ENCODE measurements at regions not wholly inside any gene's neighbourhood (a gene's known extent, or its start where the extent isn't known, plus 50 kb on each side); places are given as distances from the start of the nearest gene placed in this dataset.

DNA sequence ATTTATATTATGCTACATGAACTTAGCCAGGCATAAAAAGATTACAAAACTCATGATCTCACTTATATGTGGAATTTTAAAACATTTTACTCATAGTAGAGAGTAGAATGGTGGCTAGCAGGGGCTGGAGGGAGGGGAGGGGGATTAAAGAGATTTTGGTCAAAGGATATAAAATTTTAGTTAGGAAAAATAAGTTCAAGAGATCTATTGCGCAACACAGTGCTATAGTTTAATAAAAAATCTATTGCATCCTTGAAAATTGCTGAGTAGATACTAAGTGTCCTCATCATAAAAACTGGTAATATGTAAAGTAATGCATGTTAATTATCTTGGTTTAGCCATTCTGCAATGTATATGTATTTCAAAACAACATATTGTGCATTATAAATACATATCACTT lies 635.6 kb upstream of the NEGR1 start:
- no peak for DNase-seq

DNA sequence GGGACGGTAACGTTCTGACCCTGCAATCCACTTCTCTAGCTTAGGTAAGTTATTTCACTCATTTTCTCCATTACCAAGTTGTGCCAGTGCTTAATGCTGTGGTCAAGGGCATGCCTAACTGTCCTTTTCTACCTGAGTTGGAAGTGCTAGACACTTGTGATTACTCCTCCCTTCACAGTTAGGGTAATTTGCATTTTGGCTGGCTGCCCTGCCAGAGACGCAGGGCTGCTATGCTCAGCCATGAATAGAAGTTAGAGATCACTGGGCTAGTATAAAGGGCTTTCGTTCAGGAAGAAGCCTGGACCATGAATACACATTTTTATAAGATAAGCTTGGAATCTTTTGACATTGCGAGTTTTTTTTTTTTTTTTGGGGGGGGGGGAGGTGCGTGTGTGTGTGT lies 633.2 kb upstream of the NEGR1 start:
- no peak for DNase-seq

DNA sequence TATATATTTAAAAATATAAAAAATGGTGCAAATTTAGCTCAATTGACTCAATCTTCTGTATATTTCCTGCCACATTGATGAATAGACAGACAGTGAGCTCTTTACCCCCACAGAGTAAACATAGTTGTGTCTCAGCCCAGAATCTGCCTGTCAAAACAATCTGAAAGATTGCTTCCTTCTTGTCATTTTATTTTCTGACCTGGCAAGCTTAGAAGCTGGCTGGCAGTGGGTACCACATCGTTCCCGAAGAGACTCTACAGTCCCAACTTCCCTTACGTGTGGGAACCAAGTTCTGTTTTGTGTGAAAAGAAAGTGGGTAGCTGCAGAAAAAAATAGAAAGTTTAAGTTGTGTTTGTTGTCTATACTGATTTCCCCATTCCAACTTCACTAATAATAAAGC lies 629.3 kb upstream of the NEGR1 start:
- no peak for DNase-seq

DNA sequence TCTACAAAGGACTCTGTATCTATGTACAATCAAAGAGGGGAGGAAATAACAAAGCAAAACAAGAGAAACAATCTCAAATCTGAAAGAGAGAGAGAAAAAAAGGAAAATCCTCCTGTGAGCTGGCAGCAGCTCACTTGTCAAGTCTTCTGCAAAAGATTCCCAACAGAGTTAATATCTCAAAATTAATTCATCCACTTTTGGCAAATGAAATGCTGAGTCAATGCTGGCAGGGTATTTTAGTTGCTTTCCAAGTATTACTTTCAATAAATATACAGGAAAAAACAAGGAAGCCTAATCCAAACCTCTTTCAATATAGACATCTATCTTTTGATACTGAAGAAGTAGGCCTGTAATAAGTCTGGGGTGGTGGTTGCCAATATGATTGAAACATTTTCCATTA lies 613.9 kb upstream of the NEGR1 start:
- DNase-seq: no peak

DNA sequence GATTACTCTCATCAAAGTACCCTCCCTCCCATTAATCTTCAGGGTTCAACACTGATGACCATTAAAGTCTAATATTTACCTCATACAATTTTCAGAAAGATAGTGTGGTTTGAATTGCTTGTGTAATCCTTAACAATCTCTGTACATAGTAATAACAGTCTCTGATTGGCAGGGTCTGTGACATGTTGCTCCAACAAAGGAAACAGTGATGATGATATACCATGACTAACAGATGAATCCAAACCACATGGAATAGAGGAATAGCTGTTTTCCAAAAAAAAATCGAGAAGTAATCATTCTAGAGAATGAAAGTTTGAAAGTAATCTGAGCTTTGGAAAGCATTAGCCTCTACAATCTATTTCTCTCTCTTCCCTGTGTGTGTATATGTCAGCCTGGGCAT lies 610.1 kb upstream of the NEGR1 start:
- DNase-seq: no peak

DNA sequence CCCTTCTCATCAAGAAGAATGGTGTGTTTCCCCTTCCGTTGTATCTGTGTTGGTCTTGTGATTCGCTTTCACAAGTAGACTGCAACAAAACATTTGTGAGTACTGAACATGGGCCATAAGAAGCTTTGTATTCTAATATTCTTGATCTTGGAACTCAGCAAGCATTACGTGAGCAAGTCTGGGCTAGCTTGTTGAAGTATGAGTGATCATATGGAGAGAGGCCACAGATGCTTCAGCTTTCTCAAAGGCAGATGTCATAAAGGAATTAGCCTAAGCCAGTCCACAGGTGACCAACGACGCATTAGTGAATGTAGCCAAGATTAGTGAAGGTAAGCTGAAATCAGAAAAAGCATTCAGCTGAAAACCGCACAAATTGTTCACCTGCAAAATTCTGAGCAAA lies 609.6 kb upstream of the NEGR1 start:
- no peak for DNase-seq

DNA sequence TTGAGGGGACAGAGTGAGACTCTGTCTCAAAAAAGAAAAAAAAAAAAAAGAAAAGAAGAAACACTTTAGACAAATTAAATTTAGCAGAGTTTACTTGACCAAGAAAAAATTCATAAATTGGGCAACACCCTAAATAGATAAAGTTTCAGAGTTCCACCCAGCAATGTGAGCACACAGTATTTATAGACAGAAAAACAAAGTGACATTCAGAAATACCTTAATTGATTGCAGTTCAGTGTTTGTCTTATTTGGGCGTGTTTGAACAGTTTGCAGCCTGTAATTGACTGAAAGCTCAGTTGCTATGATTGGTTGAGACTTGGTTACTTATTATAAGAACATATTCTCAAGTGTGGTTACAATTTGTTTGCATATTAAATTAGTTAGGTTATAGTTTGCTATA lies 603.5 kb upstream of the NEGR1 start:
- DNase-seq: no peak

DNA sequence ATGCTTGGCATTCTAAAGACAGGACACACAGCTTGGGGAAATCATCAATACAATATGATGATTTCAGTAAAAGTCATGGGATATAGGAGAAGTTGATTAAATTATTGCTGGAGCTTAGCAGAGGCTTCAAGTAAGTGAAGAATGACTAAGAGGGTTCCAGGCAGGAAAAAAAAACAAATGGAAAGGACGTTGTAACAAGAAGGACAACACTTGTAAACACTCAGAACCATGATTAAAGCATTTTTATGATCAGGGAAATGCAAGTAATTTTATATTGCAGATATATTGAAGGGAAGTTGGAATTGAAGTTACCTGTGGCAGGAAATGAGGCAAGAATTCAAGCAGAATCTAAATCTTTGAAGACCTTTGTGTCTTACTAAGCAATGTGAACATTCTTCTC lies 602.7 kb upstream of the NEGR1 start:
- DNase-seq: no peak

DNA sequence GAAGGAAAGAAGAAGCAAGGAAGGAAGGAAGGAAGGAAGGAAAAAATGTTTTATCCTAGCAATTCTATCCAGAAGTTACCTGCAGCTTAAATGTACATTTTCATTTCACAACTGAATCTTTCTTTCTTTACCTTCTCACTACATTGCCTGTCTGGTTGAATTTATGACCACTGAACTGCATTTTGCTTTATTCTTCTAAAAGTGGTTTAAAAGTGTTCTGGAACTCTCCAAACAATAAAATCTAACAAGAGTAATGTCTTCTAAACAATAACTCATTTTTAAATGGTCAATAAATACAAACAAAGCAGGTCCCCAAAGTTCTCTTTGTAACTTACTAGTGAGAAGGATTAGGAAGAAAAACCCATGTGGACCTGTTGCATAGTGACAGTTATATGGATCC lies 587.5 kb upstream of the NEGR1 start:
- no peak for DNase-seq

DNA sequence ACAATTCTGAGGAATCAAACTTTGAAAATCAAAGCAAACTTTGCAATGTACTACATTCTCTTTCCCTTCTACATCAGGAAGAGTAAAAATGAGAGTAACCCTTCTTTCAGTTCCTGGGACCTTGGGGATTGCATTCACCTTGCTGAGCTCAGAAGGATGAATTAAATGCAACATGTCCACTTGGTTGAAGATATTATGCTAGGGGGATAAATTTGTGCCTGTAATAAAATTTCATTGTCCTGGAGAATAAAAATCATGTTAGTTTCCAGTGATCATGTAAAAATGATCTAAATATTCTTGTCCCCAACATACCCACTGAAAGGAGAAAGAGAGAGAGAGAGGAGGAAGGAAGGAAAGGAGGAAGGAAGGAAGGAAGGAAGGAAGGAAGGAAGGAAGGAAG lies 587.1 kb upstream of the NEGR1 start:
- no peak for DNase-seq

DNA sequence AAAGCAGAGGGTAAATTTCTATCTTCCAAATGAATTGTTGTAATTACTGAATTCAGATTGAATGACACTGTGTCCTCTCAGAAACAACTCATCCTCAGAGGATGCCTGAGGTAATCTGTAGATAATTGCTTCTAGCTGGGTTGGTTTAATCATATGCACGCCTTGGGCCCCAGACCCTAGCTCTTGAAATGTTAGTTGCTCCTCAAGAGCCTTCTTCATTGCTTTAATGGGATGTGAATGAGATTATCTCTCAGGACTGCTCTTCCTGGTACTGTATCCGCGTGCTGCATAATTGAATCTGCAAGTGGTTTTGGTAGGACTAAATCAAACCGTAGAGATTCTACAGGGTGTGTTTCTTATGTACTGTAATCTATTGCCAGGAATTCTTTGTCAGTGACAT lies 569.3 kb upstream of the NEGR1 start:
- no peak for DNase-seq

DNA sequence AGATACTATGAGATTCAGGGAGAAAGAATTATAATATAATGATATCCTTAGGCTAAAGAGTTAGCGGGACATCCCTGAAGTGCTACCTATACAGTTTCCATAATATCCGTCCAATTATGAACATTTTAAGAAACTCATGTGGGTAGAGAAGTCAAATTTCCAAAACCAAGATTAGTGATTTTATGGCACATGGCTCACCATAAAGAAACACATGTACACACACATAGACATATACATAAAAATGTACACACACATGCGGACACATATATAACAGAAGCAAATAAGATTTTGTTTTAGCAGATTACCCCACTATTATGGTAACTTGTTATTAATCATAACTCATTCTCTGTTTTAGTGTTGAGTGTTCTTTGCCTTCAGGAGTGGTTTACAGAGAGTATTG lies 566.7 kb upstream of the NEGR1 start:
- DNase-seq: no peak

DNA sequence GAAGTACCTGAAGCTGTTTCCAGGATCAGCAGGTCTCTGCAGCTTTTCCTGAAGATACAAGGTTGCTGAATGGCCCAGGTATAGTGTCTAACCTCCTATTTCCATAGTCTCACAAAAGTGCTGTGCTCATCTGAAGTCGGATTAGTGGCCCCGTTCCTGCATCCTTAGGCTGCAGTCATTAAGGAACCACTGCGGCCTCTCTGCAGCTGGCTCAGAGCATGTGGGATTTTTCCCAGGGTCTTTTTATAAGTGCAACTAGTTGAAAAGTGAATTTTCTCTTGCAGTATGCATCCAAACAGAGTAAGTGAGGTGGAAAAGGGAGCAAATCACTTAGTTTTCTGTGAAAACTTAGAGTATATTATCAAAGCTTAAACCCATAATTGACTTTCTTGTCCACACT lies 565.3 kb upstream of the NEGR1 start:
- DNase-seq: no peak

DNA sequence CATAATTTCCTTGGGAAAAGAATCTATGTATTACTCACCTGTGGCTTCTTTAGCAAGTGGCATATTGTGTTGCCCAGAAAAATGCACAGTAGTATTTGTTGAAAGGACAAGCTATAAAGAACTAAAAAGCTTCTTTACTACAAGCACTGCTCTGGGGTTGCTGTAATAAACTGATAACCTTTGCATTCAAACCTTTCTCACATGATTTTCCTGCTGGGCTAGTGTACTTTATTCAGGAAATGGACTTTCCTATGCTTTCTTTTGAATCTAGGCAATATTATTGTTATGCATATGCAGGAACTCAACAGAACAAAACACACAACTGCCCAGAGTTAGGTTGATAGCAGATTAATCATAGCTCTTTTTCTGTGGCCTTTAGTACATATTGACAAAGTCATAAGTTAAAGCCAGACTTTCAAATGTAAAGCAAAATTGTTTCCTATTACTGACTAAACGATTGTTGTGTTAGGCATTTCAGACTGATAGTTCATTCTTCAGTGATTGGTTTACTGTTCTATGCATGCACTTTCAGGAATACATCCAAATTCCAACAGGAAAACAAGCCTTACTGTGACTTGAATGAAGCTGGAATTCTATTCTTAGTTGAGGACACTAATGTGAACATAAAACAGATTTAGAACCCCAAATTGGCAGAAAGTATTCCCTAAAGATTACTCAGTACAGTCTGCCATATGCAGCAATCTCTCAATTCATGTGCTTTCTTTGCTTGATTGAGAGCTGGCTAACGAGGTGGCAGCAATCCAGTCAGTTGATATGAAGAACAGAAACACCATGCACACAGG lies 564.3 kb upstream of the NEGR1 start:
- no peak for DNase-seq

DNA sequence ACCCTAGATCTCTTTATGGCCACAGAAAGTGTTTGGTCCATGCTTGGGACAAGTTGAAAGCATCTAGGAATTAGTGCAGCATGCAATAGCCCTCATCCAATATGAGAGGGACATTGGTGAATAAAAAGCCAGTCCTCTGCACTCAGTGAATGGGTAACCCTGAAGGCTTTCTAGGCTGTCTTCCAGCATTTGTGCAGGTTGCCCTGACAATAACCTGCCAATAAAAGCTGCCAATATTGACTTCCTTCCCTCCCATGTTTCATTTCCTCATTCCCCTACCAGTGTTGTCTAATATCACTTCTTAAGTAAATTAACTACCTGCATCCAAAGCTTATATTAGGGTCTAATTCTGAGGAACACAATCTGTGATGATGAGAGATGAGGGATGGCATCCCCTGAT lies 563.6 kb upstream of the NEGR1 start:
- no peak for DNase-seq

DNA sequence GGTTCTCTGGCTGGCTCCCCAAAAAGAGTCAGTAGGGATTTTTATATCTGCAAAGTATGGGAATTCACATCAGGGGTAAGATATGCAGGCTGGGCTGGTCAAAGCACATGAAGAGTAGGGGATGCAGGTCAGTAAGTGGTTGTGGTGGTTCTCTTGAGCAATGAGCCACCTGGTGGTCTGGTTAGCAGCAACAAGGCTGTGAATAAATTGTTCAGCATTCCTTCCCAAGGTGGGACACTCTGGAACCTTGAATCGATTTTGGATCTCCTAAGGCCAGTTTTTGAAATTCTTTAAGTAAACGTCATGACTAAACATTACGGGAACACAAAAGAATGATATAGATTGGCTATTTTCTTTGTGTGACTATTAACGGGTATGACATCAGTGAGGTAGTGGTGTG lies 563.0 kb upstream of the NEGR1 start:
- DNase-seq: no peak

DNA sequence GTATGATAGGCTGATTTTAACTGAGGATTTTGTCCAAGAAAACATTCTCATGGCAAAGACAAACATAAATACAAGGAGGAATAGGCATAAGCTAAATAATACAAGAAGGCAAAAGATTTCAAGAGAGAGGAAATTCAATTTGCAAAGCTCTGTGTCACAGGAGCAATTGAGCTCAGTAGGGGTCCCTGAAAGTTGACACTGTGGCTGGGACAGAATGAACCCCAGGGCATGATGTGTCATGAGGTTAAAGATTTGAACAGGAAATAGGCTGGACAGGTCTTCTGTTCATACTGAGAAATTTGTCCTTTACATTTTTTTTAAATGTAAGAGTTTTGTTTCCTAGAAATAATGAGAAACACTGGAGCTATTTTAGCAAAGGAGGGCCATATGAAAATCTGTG lies 555.4 kb upstream of the NEGR1 start:
- DNase-seq: no peak

DNA sequence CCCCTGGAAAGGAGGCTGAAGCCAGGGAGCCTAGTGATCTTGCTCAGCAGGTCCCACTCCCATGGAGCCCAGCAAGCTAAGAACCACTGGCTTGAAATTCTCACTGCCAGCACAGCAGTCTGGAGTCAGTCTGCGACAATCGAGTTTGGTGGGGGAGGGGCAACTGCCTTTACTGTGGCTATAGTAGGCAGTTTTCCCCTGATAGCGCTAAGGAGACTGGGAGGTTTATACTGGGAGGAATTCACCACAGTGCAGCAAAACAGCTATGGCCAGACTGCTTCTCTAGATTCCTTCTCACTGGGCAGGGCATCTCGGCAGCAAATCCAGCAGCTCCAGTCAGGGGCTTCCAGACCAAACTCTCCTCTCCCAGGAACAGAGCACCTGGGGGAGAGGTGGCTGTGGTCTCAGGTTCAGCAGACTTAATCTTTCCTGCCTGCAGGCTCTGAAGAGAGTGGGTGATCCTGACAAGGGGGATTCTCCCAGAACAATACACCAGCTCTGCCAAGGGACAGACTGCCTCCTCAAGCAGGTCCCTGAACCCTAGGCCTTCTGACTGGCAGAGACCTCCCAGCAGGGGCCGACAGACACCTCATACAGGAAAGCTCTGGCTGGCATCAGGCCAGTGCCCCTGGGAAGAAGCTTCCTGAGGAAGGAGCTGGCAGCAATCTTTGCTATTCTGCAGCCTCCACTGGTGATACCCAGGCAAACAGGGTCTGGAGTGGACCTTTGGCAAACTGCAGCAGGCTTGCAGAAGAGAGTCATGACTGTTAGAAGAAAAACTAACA lies 548.5 kb upstream of the NEGR1 start:
- no peak for DNase-seq

DNA sequence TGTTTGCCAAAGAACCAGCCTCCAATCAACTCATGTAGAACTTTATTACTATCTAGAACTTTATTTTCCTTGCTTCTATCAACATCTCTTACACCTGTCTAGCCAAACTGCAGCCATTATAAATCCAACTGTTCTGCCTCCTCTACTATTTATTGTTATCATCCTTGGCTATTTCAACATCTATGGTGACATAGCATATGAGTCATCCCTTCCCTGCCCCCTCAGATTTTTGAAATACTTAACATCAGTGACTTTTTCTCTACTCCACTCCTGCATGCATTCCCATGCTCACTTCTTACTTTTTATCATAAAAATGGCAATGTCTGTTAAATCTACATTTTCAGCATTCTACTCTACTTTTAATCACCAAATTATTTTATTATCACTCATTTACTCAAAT lies 544.9 kb upstream of the NEGR1 start:
- DNase-seq: no peak

DNA sequence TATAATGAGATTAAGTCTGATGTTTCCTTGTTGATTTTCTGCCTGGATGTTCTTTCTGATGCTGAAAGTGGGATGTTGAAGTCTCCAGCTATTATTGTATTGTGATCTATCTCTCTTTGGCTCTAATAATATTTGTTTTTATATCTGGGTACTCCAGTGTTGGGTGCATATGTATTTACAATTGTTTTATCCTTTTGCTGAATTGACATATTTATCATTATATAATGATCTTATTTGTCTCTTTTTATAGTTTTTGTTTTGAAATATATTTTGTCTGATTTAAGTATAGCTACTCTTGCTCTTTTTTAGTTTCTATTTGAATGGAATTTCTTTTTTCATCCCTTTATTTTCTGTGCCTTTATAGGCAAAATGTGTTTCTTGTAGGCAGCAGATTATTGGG lies 522.2 kb upstream of the NEGR1 start:
- no peak for DNase-seq

DNA sequence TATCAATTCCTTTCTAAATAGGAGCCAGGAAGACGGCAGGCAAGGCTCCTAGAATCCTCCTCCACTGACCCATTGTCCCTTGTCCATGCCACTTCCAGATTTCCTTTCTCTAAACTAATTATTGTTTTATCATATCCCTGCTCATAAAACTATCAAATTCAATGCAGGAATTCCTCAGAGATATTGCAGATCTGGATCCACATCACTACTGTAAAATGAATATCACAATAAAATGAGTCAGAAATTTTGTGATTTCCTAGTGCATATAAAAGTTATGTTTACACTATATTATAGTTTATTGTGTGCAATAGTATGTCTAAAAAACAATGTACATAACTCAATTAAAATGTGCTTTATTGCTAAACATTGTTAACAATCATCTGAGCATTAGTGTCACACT lies 498.7 kb upstream of the NEGR1 start:
- no peak for DNase-seq

DNA sequence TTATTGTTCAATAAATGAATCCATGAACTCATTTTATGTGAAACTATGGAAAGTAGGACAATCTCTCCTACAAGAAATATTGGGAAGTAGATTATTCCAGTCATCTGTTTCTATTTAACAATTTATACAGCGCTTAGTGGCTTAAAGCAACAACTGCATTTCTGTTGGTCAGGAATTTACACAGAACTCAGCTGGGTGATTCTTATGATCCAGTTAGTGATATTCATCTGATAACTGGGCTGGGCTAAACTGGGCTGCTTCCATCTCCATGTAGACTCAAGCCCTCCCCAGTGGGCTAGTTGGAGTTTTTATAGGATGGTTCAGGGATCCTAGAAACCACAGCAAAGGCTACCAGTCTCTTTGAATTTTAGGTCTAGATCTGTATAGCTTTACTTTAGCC lies 497.9 kb upstream of the NEGR1 start:
- DNase-seq: no peak

DNA sequence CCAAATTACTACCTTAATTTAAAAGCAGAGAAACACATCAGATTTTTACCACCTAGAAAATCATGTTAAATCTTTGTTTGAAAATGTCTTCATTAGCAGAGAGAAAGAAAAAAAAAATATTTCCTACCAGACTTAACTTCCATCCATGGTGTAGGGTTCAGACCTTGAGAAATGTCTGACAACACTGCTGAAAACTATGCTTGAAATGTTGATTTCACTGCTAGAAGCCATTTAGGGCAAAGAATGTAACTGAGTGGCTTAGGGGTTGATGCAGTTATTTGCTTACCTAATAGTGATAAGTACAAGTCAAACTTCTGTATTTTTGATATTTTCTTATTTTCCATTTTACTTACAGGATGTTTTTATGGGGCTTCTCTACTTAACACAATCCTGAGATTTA lies 495.6 kb upstream of the NEGR1 start:
- no peak for DNase-seq

DNA sequence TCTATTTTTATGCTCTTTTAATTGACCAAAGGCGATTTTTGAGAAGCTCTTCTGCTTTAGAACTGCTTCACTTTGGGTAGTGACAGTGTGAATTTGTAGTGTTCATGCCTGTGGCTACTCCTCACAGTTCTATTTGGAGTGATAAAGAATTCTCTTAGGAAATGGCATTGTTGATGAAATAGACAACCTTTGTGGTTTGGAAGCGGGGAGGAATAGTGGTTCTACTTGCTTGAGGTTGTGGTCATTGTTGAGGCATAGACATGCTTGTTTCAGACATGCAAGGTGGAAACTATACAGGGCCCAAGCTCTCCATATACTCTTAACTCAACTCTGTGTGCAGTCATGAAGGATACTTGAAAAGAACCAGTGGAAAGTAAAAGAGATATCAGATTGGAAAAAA lies 481.1 kb upstream of the NEGR1 start:
- DNase-seq: no peak

DNA sequence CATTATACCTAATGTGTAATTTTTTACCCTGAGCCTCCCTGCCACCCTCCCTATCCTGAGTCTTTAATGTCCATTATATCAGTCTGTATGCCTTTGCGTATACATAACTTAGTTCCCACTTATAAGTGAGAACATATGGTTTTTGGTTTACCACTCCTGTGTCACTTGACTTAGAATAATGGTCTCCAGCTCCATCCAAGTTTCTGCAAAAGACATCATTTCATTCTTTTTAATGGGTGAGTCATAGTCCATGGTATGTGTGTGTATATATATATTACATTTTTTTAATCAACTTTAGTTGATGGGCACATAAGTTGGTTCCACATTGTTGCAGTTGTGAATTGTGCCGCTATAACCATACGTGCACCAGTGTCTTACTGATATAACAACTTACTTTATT lies 477.1 kb upstream of the NEGR1 start:
- DNase-seq: no peak

All from left hindlimb (tissue), 1 donor.